Endometrial microvascular endothelial cells (primary cell): ENCODE measurements at regions not wholly inside any gene's neighbourhood (a gene's known extent, or its start where the extent isn't known, plus 50 kb on each side); places are given as distances from the start of the nearest gene placed in this dataset.

ENCODE experiments used
- in situ Hi-C: cut with HindIII; loops from 2 replicates; pipeline ENCODE4 v1.10.0; 2017; ENCODE audit warnings: low sequenced_read_pairs, low pct_unique_long_range_greater_than_20kb; ENCODE audit errors: inconsistent ontology term

- in situ Hi-C loops = no loop called here
Observed at GRCh38 chr3:103082501-103082900, 647.7 kb downstream of the ZPLD1 start.

GRCh38 chr3:103083848-103084631 is 649.2 kb downstream of the ZPLD1 start:
- in situ Hi-C loops = no loop called here

GRCh38 chr3:103085465-103085864 is 650.6 kb downstream of the ZPLD1 start:
- in situ Hi-C loops = no loop called here

- in situ Hi-C loops = no loop called here
Observed at GRCh38 chr3:103089758-103090157, 654.9 kb downstream of the ZPLD1 start.

- in situ Hi-C loops = no loop called here
Observed at GRCh38 chr3:103105206-103105605, 670.4 kb downstream of the ZPLD1 start.

GRCh38 chr3:103112273-103112672 is 677.5 kb downstream of the ZPLD1 start:
- in situ Hi-C loops = no loop called here

GRCh38 chr3:103126115-103126514 is 691.3 kb downstream of the ZPLD1 start:
- in situ Hi-C loops = no loop called here

- in situ Hi-C loops = no loop called here
Observed at GRCh38 chr3:103127098-103127630, 692.3 kb downstream of the ZPLD1 start.

GRCh38 chr3:103127737-103128136 is 692.9 kb downstream of the ZPLD1 start:
- in situ Hi-C loops = no loop called here

- in situ Hi-C loops = no loop called here
Observed at GRCh38 chr3:103134023-103134724, 699.4 kb downstream of the ZPLD1 start.

- in situ Hi-C loops = no loop called here
Observed at GRCh38 chr3:103136621-103137020, 701.8 kb downstream of the ZPLD1 start.

GRCh38 chr3:103137830-103138229 is 703.0 kb downstream of the ZPLD1 start:
- in situ Hi-C loops = no loop called here

GRCh38 chr3:103158183-103158582 is 723.4 kb downstream of the ZPLD1 start:
- in situ Hi-C loops = no loop called here

GRCh38 chr3:103166890-103167289 is 732.1 kb downstream of the ZPLD1 start:
- in situ Hi-C loops = no loop called here

GRCh38 chr3:103167850-103168249 is 733.0 kb downstream of the ZPLD1 start:
- in situ Hi-C loops = no loop called here

- in situ Hi-C loops = no loop called here
Observed at GRCh38 chr3:103169289-103169688, 734.5 kb downstream of the ZPLD1 start.

GRCh38 chr3:103170651-103171050 is 735.8 kb downstream of the ZPLD1 start:
- in situ Hi-C loops = no loop called here

- in situ Hi-C loops = no loop called here
Observed at GRCh38 chr3:103173940-103174339, 739.1 kb downstream of the ZPLD1 start.

- in situ Hi-C loops = no loop called here
Observed at GRCh38 chr3:103181160-103181559, 746.3 kb downstream of the ZPLD1 start.

GRCh38 chr3:103184772-103185171 is 750.0 kb downstream of the ZPLD1 start:
- in situ Hi-C loops = no loop called here
